DMS53 treated with DMSO at 0.1 percent for 48 hours (cell line): ENCODE measurements at regions not wholly inside any gene's neighbourhood (a gene's known extent, or its start where the extent isn't known, plus 50 kb on each side); places are given as distances from the start of the nearest gene placed in this dataset.
"Not testable (repeated sequence)": the region's sequence is repeated elsewhere in the genome, so short reads cannot be mapped to it uniquely, and the experiment has no call there.

Experiments used
- DNase-seq: peaks from one replicate; lab custom pipeline; 2025; ENCODE audit not compliant: unreplicated experiment; lab: John Stamatoyannopoulos, UW

- DNase-seq: peak; percentile 62
These were observed 61.1 kb upstream of the VAMP7 start for GRCh38 chrX:155819966-155820491.

GRCh38 chrX:155819525-155819924 is 61.6 kb upstream of the VAMP7 start:
- no peak for DNase-seq

- DNase-seq: not testable (repeated sequence)
These were observed 66.8 kb upstream of the VAMP7 start for GRCh38 chrX:155814391-155814790.

- no peak for DNase-seq
These were observed 101.3 kb upstream of the VAMP7 start for GRCh38 chrX:155779831-155780230.

- no peak for DNase-seq
These were observed 102.1 kb upstream of the VAMP7 start for GRCh38 chrX:155778844-155779553.

GRCh38 chrX:155774387-155774786 is 106.8 kb upstream of the VAMP7 start:
- DNase-seq: no peak

GRCh38 chrX:155767876-155768769 is 113.0 kb upstream of the VAMP7 start:
- DNase-seq: peak; percentile 39

GRCh38 chrX:155767051-155767875 is 113.9 kb upstream of the VAMP7 start:
- peak; percentile 36 for DNase-seq

GRCh38 chrX:155766321-155766720 is 114.8 kb upstream of the VAMP7 start:
- DNase-seq: no peak

- DNase-seq: no peak
These were observed 120.0 kb upstream of the VAMP7 start for GRCh38 chrX:155761185-155761584.

GRCh38 chrX:155757046-155757759 is 123.9 kb upstream of the VAMP7 start:
- DNase-seq: no peak

- DNase-seq: no peak
These were observed 125.3 kb upstream of the VAMP7 start for GRCh38 chrX:155755706-155756337.

GRCh38 chrX:155751131-155751530 is 130.0 kb upstream of the VAMP7 start:
- no peak for DNase-seq

GRCh38 chrX:155747520-155747919 is 133.6 kb upstream of the VAMP7 start:
- DNase-seq: peak; percentile 32

GRCh38 chrX:155745792-155746191 is 133.0 kb upstream of the TMLHE start:
- DNase-seq: peak; percentile 65

GRCh38 chrX:155744534-155744933 is 131.8 kb upstream of the TMLHE start:
- DNase-seq: no peak

- not testable (repeated sequence) for DNase-seq
These were observed 115.6 kb upstream of the TMLHE start for GRCh38 chrX:155728335-155728734.

GRCh38 chrX:155718972-155719586 is 106.3 kb upstream of the TMLHE start:
- no peak for DNase-seq

- no peak for DNase-seq
These were observed 102.4 kb upstream of the TMLHE start for GRCh38 chrX:155715141-155715540.

- no peak for DNase-seq
These were observed 82.7 kb upstream of the TMLHE start for GRCh38 chrX:155695419-155695818.
